Colon (tissue), 2 donors: ENCODE measurements at regions not wholly inside any gene's neighbourhood (a gene's known extent, or its start where the extent isn't known, plus 50 kb on each side); places are given as distances from the start of the nearest gene placed in this dataset.
"Not testable (repeated sequence)": the region's sequence is repeated elsewhere in the genome, so short reads cannot be mapped to it uniquely, and the experiment has no call there.

ENCODE experiments used
- FAIRE-seq: peaks from 2 replicates; lab custom pipeline; 2012; peaks lifted over from hg19 to GRCh38; lab: Jason Lieb, UNC
- donor health status: control.
- donor health status: control.

- FAIRE-seq: no peak
Measured at GRCh38 chr12:88698471-88698870, 118.2 kb upstream of the KITLG start.

GRCh38 chr12:88693837-88694445, 113.7 kb upstream of the KITLG start:
- no peak for FAIRE-seq

GRCh38 chr12:88691811-88692210, 111.5 kb upstream of the KITLG start:
- no peak for FAIRE-seq

DNA sequence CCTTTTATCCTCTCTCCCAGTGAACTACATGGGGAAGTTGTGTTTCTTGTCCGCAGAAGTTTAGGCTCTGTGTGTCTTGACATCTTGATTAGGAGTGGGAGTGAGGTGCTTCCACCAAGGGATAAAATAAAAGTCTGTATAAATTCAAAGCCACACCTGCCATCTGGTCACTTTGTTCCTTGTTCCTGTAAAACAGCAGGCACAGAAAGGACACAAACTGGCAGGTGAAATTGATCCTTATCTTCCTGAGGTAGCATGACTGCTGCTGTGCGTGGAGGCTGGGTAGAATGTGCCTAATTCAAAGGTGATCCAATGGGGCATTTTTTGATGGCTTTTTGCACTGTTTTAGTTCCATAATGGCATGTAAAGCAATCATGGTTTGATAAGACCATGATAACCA, 104.3 kb upstream of the KITLG start:
- FAIRE-seq: no peak

DNA sequence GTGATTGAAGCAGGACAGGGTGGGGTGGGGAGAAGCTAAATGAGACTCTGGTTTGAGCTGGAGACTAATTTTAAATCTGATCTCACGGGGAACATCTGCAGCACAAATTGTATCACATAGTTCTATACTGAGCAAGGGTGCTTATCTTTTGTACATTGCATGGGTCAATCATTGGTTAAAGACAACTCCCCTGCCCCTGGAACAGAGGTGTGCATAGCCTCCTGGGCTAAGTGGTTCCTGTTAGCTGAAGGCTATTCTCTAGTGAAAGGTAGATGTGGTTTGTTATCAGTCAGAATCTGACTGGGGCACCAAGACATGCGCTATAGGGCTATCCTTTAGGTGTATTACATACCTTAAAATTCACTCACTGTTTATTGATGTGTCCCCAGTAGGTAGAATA, 103.9 kb upstream of the KITLG start:
- FAIRE-seq: no peak

DNA sequence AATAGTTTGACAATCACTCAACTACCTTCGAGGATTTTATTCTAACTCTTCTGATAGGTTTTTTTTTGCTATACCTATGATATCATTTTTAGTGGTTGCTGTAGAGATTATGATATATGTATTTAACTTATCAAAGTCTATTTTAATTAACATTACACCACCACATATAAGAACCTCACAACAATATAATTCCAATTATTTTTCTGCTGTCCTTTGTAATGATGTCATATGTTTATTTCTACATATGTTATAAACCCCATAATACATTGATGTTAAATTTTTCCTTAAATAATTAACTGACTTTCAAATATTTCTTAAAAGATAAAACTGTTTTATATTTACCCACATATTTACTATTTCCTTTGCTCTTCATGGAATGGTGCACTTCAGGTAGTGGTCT, 103.4 kb upstream of the KITLG start:
- FAIRE-seq: peak; percentile 38

GRCh38 chr12:88681271-88681670, 101.0 kb upstream of the KITLG start:
- no peak for FAIRE-seq

DNA sequence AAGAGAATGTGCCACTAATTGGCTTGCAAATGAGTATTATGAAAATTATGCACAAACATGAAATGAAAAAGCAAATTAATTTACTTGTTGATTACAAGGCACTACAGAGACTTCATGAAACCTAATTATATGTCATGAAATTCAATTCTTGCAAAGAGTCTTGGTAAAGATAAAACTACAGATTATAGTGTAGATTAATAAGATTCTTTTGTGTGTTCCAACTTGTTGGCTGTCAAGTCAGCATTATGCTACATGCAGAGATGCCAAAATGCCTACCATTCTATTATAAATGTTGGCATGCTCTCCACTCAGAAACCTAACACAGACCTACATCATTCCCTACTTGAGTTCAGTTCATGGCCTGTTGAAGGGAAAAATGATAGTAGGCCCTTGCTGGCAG, 97.2 kb upstream of the KITLG start:
- no peak for FAIRE-seq

DNA sequence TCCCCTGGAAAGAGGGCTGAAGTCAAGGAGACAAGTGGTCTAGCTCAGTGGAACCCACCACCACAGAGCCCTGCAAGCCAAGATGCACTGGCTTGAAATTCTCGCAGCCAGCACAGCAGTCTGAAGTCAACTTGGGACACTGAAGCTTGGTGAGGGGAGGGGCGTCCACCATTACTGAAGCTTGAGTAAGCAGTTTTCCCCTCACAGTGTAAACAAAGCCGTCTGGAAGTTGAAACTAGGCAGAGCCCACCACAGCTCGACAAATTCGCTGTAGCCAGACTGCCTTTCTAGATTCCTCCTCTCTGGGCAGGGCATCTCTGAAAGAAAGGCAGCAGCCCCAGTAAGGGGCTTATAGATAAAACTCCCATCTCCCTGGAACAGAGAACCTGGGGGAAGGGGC, 87.3 kb upstream of the KITLG start:
- not testable (repeated sequence) for FAIRE-seq

GRCh38 chr12:88665071-88665470, 84.8 kb upstream of the KITLG start:
- no peak for FAIRE-seq

DNA sequence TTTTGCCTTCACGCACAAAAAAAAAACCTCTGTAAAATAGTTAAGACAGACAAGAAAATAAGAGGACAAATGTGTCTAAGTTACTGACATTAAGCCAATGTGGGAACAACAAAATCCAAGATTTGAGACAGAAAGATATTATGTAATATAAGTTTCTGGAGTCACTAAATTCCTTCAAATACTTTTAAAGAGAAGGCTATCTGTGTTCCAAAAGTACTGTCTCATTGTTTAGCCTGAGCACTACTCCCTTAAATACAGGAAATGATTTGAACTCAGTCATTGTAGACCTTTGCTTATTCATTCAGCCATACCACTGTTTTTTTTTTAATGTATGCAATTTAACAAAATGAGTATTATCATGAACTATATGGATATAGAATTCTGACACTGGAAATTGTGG, 82.7 kb upstream of the KITLG start:
- FAIRE-seq: no peak

- FAIRE-seq: no peak
Measured at GRCh38 chr12:88662093-88662492, 81.8 kb upstream of the KITLG start.

- FAIRE-seq: no peak
Measured at GRCh38 chr12:88658009-88658408, 77.7 kb upstream of the KITLG start.

DNA sequence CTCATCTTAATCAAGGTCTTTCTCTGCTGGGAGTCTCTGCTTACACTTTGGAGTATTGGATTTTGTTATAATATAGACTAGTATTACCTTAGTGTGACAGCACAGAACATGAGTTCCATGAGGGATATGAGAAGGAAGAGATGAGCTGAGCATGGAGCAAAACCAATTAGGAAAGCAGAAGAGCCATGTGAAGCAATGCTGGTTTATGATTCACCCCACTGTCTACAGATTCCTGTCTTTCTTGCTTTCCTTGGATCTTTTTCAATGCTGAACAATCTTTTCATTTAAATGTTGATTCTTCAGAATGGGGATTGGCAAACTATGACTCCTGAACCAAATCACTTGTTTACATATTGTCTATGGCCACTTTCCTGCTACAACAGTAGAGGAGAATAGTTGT, 70.4 kb upstream of the KITLG start:
- no peak for FAIRE-seq

DNA sequence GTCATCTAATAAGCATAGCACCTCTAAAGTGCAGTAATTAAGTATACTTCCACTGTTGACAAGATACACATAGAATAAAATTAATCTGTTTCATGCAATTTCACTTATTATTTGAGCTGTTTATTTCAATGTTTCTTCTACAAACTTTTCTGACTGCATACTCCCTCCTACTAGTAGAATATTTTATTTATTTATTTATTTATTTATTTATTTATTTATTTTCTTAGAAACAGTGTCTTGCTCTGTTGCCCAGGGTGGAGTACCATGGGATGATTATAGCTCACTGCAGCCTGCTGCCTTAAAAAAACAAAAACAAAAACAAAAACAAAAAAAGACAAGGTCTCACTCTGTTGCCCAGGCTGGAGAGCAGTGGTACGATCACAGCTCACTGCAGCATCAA, 68.4 kb upstream of the KITLG start:
- FAIRE-seq: no peak

- FAIRE-seq: no peak
Measured at GRCh38 chr12:88646824-88647223, 66.6 kb upstream of the KITLG start.

DNA sequence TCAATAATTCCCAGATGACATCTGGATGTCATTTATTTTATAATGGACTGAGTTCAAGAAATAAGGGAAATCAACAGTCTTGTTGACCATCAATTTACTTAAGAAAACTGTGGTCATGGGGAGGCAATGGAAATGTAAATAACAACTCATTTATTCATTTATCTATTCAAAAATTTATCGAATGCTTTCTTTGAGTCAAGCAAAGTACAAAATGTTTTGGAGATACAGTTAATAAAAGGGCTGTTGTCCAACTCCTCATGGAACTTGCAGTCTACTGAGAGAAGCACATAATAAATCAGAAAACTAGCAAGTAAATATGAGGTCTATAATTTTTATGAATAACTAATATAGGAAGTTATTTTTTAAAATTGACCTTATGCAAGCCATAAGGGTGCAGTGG, 65.5 kb upstream of the KITLG start:
- FAIRE-seq: no peak

- no peak for FAIRE-seq
Measured at GRCh38 chr12:88644946-88645702, 64.9 kb upstream of the KITLG start.

GRCh38 chr12:88643685-88644084, 63.4 kb upstream of the KITLG start:
- no peak for FAIRE-seq

DNA sequence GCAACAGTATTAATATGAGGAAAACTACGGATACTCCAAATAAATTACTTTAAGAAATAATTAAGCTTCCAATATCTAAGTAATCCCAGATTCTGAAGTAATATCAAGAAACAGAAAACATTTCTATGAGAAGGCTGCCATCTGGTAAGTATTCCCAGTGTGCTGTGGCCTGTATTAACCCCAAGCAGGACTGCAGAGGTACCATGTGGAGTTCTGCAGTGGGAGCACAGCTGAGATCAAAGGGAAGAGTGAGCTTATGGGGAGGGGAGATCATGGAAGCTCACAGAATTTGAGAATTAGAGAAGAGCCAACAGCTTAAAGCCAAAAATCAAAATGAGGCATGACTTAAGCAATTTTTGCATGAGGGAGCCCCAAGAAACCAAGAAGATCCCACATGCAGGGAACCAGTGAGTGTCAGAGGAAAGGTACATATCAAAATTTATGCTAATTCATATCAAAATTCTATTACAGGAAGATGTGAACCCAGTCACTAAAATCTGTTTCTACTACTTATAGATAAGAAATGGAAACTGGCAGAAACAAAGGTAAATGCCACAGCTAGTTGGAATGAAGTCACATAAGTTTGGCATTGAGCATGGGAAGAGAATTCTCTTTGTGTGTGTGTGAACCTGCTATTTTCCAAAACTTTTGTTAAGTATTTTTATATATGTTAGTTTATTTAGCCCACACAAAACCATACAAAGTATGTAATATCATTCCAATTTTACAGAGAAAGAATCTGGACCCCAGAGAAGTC, 62.6 kb upstream of the KITLG start:
- no peak for FAIRE-seq

DNA sequence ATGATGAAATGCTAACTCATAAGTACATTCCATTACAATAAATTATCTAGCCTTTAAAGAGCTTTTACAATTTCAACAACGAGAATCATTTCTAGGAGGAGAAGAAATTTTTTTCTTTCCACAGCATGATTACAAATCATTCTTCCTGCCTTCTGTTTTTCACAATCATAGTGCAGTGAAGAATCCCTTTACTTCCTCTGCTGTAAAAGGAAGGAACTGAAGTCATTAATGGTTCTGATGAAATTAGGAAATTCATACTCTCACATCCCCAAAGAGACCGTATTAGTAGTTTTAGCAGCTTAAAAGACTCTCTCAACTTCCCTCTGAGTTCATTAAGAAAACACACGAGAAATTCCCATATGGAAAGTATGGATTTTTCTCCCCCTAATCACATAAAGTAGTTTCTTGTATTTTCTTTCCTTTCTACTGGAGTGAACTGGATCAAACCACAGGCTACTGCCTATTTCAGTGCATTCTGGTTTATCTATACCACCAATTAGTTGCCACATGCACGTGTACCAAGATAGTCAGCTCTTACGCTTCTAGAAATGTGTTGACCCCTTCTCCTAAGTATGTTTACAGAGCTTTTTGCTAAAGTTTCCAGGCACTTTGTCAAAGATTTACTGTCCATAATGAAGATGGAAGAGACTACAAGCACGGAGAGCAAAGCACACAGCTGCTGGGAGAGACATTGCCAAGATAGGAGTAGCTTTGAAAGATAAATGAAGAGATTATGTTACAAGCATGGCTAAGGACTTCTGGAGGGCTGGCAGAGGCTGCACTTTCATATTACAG, 58.9 kb upstream of the KITLG start:
- no peak for FAIRE-seq

DNA sequence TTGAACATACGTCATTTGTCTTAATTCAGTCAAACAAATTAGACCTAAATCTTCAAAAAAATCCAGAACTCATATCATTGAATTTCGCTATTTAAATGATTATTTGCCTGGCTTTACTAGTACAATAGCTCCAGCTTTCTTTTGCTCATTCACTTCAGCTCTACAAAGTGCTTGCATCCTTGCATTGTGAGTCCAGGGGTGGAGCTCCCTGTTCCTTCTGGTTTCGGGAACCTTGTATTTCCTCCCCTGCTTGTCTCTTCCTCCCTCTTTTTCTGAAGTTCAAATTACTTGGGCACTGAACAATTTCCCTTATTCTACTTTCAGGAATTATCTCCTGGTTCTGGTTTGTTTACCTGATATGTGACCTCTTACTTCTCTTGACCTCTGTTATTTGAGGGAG, 58.1 kb upstream of the KITLG start:
- FAIRE-seq: no peak

DNA sequence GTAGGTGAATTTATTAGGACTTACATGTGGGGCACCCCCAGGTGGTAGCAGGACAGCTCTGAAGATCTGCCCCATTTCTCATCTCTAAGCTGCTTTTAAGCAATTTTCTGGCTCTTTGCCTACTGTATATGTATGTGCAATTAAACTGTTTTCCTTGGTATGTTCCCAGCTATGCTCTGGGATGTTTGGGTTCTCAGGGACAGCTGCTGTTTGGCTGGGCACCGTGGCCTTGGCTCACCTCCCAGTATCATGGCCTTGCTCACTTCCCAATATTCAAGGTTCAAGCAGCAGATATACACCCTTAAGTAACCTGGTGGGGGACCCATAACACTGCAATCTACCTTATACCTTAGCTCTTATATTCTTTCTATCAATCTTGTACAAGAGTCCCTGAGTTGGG, 53.7 kb upstream of the KITLG start:
- FAIRE-seq: no peak
